Putamen (tissue), 1 donor: ENCODE measurements at regions not wholly inside any gene's neighbourhood (a gene's known extent, or its start where the extent isn't known, plus 50 kb on each side); places are given as distances from the start of the nearest gene placed in this dataset.

Experiments used
- DNase-seq: peaks from one replicate; pipeline ENCODE4 v3.0.0-alpha.2; 2016; ENCODE audit warnings: low spot score

GRCh38 chr11:27857588-27857987, 157.3 kb upstream of the BDNF start:
- no peak for DNase-seq

GRCh38 chr11:27857014-27857413, 156.8 kb upstream of the BDNF start:
- DNase-seq: no peak

- DNase-seq: no peak
These were observed 148.2 kb upstream of the BDNF start for GRCh38 chr11:27848423-27848822.

- DNase-seq: peak; percentile 22
These were observed 147.2 kb upstream of the BDNF start for GRCh38 chr11:27847496-27847895.

- no peak for DNase-seq
These were observed 142.0 kb upstream of the BDNF start for GRCh38 chr11:27842290-27842689.

- no peak for DNase-seq
These were observed 140.8 kb upstream of the BDNF start for GRCh38 chr11:27841023-27841422.

- no peak for DNase-seq
These were observed 139.1 kb upstream of the BDNF start for GRCh38 chr11:27839226-27839913.

- DNase-seq: no peak
These were observed 138.4 kb upstream of the BDNF start for GRCh38 chr11:27838674-27839073.

- no peak for DNase-seq
These were observed 137.8 kb upstream of the BDNF start for GRCh38 chr11:27837895-27838563.

- DNase-seq: no peak
These were observed 130.0 kb upstream of the BDNF start for GRCh38 chr11:27830206-27830605.

- DNase-seq: no peak
These were observed 120.0 kb upstream of the BDNF start for GRCh38 chr11:27820249-27820648.

GRCh38 chr11:27816197-27816596, 115.9 kb upstream of the BDNF start:
- DNase-seq: no peak

GRCh38 chr11:27812341-27812740, 112.1 kb upstream of the BDNF start:
- no peak for DNase-seq

- no peak for DNase-seq
These were observed 107.3 kb upstream of the BDNF start for GRCh38 chr11:27807596-27807995.

GRCh38 chr11:27806122-27806521, 105.9 kb upstream of the BDNF start:
- no peak for DNase-seq

- DNase-seq: no peak
These were observed 96.0 kb upstream of the BDNF start for GRCh38 chr11:27795955-27796861.

- DNase-seq: no peak
These were observed 86.6 kb upstream of the BDNF start for GRCh38 chr11:27786864-27787263.

- no peak for DNase-seq
These were observed 86.1 kb upstream of the BDNF start for GRCh38 chr11:27786331-27786730.

GRCh38 chr11:27783701-27784355, 83.6 kb upstream of the BDNF start:
- DNase-seq: no peak

- DNase-seq: no peak
These were observed 76.8 kb upstream of the BDNF start for GRCh38 chr11:27777033-27777432.

GRCh38 chr11:27773884-27774283, 73.6 kb upstream of the BDNF start:
- no peak for DNase-seq

GRCh38 chr11:27771516-27771915, 71.3 kb upstream of the BDNF start:
- DNase-seq: no peak
